ENCODE measurements at regions not wholly inside any gene's neighbourhood (a gene's known extent, or its start where the extent isn't known, plus 50 kb on each side); places are given as distances from the start of the nearest gene placed in this dataset.

- ATAC-seq (no peak), DNase-seq (ENCODE audit: low spot score) (no peak)
- POLR2A ChIA-PET, result no interaction called here
Observed at GRCh38 chr17:77613627-77614026, 344.9 kb upstream of the TNRC6C start.

GRCh38 chr17:77615703-77616253 is 342.7 kb upstream of the TNRC6C start:
- no peak for ATAC-seq
- peaks cover 10% of the 10 kb centered on the region; the same call in 1 of the 2 replicates for H3K36me3 Mint-ChIP-seq
- ChIA-PET CTCF (no interaction called here), POLR2A (no interaction called here)
- H3K27me3 Mint-ChIP-seq (ENCODE audit: low read depth), result peaks cover 8% of the 10 kb centered on the region
- no peak overlapping the region for H3K27ac Mint-ChIP-seq
- H3K9me3 Mint-ChIP-seq, result peaks cover 13% of the 10 kb centered on the region
- H3K4me3 Mint-ChIP-seq, result no peak overlapping the region
- no peak for DNase-seq (ENCODE audit: low spot score)
- H3K4me1 Mint-ChIP-seq, result peaks cover 32% of the 10 kb centered on the region
- TF ChIP-seq MXD4 (CRISPR knock-in tag; IDR thresholded peaks at IDR 0.05; ENCODE audit: borderline replicate concordance), result no peak
- TF ChIP-seq HMGXB4 (CRISPR knock-in tag; IDR thresholded peaks at IDR 0.05), result no peak
- no peak for TF ChIP-seq TCF7 (CRISPR knock-in tag; IDR thresholded peaks at IDR 0.05; ENCODE audit: low read depth)
- TF ChIP-seq PRDM15 (CRISPR knock-in tag; IDR thresholded peaks at IDR 0.05), result no peak
- TF ChIP-seq ATF1 (CRISPR knock-in tag; IDR thresholded peaks at IDR 0.05), result no peak

More at GRCh38 chr17:77613627-77614026, 344.9 kb upstream of the TNRC6C start:
- TF ChIP-seq, protein P1, sequence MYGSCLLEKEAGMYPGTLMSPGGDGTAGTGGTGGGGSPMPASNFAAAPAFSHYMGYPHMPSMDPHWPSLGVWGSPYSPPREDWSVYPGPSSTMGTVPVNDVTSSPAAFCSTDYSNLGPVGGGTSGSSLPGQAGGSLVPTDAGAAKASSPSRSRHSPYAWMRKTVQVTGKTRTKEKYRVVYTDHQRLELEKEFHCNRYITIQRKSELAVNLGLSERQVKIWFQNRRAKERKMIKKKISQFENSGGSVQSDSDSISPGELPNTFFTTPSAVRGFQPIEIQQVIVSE (CRISPR knock-in tag; IDR thresholded peaks at IDR 0.05; ENCODE audit: borderline replicate concordance), result no peak
- TF ChIP-seq, protein P2, sequence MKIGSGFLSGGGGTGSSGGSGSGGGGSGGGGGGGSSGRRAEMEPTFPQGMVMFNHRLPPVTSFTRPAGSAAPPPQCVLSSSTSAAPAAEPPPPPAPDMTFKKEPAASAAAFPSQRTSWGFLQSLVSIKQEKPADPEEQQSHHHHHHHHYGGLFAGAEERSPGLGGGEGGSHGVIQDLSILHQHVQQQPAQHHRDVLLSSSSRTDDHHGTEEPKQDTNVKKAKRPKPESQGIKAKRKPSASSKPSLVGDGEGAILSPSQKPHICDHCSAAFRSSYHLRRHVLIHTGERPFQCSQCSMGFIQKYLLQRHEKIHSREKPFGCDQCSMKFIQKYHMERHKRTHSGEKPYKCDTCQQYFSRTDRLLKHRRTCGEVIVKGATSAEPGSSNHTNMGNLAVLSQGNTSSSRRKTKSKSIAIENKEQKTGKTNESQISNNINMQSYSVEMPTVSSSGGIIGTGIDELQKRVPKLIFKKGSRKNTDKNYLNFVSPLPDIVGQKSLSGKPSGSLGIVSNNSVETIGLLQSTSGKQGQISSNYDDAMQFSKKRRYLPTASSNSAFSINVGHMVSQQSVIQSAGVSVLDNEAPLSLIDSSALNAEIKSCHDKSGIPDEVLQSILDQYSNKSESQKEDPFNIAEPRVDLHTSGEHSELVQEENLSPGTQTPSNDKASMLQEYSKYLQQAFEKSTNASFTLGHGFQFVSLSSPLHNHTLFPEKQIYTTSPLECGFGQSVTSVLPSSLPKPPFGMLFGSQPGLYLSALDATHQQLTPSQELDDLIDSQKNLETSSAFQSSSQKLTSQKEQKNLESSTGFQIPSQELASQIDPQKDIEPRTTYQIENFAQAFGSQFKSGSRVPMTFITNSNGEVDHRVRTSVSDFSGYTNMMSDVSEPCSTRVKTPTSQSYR (CRISPR knock-in tag; IDR thresholded peaks at IDR 0.05), result no peak
- TF ChIP-seq JUN (CRISPR knock-in tag; IDR thresholded peaks at IDR 0.05) (no peak), HMGA2 (CRISPR knock-in tag; IDR thresholded peaks at IDR 0.05) (no peak), FOXJ3 (CRISPR knock-in tag; IDR thresholded peaks at IDR 0.05; ENCODE audit: borderline replicate concordance) (no peak), CBFB (CRISPR knock-in tag; IDR thresholded peaks at IDR 0.05; ENCODE audit: low read depth) (no peak), AR (CRISPR knock-in tag; IDR thresholded peaks at IDR 0.05) (no peak), ZNF232 (CRISPR knock-in tag; IDR thresholded peaks at IDR 0.05) (no peak), TCF7 (CRISPR knock-in tag; IDR thresholded peaks at IDR 0.05; ENCODE audit: low read depth) (no peak), ELF4 (CRISPR knock-in tag; IDR thresholded peaks at IDR 0.05; ENCODE audit: low read depth) (no peak), CREM (CRISPR knock-in tag; IDR thresholded peaks at IDR 0.05) (no peak), PRRX2 (CRISPR knock-in tag; IDR thresholded peaks at IDR 0.05) (no peak)
- TF ChIP-seq, protein P3, sequence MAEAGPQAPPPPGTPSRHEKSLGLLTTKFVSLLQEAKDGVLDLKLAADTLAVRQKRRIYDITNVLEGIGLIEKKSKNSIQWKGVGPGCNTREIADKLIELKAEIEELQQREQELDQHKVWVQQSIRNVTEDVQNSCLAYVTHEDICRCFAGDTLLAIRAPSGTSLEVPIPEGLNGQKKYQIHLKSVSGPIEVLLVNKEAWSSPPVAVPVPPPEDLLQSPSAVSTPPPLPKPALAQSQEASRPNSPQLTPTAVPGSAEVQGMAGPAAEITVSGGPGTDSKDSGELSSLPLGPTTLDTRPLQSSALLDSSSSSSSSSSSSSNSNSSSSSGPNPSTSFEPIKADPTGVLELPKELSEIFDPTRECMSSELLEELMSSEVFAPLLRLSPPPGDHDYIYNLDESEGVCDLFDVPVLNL (CRISPR knock-in tag; IDR thresholded peaks at IDR 0.05; ENCODE audit: borderline replicate concordance, low read depth), result no peak
- TF ChIP-seq, protein P4, sequence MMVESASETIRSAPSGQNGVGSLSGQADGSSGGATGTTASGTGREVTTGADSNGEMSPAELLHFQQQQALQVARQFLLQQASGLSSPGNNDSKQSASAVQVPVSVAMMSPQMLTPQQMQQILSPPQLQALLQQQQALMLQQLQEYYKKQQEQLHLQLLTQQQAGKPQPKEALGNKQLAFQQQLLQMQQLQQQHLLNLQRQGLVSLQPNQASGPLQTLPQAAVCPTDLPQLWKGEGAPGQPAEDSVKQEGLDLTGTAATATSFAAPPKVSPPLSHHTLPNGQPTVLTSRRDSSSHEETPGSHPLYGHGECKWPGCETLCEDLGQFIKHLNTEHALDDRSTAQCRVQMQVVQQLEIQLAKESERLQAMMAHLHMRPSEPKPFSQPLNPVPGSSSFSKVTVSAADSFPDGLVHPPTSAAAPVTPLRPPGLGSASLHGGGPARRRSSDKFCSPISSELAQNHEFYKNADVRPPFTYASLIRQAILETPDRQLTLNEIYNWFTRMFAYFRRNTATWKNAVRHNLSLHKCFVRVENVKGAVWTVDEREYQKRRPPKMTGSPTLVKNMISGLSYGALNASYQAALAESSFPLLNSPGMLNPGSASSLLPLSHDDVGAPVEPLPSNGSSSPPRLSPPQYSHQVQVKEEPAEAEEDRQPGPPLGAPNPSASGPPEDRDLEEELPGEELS (CRISPR knock-in tag; IDR thresholded peaks at IDR 0.05), result no peak
- Mint-ChIP-seq H3K4me1 (peaks cover 29% of the 10 kb centered on the region), H3K27ac (no peak overlapping the region), H3K4me3 (no peak overlapping the region), H3K36me3 (no peaks in the 10 kb centered on the region), H3K9me3 (no peaks in the 10 kb centered on the region; the same call in 1 of the 2 replicates), H3K27me3 (ENCODE audit: low read depth) (peaks cover 4% of the 10 kb centered on the region; the same call in 1 of the 2 replicates)
- CTCF ChIA-PET, result interaction anchor here (1.0 kb wide), 1 partner anchor 17 kb away, joined by 3 read pairs; no protein-coding TSS in a partner anchor

Data from WTC11 (cell line).